NCI-H2081 treated with DMSO at 0.1 percent for 48 hours (cell line): ENCODE measurements at regions not wholly inside any gene's neighbourhood (a gene's known extent, or its start where the extent isn't known, plus 50 kb on each side); places are given as distances from the start of the nearest gene placed in this dataset.

Source experiments
- DNase-seq: peaks from one replicate; lab custom pipeline; 2025; lab: John Stamatoyannopoulos, UW

DNA sequence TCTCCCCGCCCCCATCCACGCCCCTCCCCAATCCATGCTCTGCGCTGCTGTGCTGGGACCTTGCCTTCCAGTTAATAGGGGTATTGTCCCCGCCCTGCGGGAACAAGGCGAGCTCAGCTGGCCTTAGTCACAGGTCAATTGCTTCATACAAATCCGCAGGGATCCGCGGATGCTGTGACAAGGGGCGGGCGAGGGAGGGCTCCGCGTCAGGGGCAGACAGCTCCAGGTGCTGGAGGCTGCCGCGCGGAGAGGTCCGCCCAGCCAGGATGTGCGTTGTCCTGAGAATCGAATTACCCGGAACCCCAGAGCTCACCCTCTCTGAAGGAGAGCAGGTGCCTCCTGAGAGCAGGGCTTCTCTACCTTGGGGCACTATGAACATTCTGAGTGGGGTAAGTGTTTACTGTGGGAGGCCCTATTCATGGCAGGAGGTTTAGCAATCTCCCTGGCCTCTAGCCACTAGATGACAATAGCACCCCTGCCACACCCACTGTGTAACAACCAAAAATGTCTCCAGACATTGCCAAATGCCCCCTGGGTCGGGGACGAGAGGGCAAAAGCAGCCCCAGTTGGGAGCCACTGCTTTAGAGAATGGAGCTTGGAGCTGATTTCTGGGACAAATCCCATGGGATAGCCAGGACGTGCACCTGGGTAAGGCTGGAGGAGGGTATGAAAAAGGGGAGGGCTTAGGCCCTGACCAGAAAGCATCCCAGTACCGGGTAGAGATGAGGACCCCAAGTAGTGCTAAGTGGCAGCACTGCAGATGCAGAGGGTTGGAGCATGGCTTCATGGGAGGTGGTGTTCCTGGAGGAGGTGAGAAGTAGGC is 138.2 kb downstream of the CYLD start:
- DNase-seq = no peak

GRCh38 chr16:50878966-50879615 is 137.2 kb downstream of the CYLD start:
- no peak for DNase-seq

- no peak for DNase-seq
Measured at GRCh38 chr16:50878536-50878935, 136.7 kb downstream of the CYLD start.

DNA sequence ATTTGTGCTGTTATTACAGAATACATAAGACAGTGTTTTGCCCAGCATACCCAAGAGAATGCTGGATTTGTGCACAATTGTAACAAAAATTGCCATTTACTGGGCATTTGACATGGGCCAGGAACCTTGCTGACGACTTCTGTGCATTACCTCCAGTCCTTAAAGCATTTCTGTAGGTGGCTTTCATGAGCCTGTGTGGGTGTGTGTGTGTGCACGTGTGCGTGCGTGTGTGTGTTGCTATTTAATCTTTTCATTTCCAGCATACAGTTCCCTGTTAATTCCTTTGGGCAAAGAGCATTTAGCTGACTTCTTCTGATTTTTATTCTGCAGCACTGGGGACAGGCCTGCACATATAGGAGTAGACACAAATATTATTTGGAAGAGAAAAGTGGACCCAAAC is 134.4 kb downstream of the CYLD start:
- no peak for DNase-seq

- no peak for DNase-seq
Measured at GRCh38 chr16:50868577-50868976, 126.7 kb downstream of the CYLD start.

DNA sequence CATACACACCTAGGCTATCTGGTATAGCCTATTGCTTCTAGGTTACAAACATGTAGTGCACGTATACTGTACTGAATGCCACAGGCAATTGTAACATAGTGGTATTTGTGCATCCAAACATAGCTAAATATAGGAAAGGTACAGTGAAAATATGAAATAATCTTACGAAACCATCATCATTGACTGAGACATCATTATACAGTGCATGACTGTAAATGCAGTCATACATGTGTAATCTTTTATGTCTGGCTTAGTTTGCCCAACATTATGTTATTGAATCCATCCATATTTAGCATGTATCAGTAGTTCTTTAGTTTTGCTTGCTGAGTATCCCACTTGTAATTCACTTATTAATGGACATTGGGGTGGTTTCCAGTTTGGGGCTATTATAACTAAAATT is 124.9 kb downstream of the CYLD start:
- no peak for DNase-seq

DNA sequence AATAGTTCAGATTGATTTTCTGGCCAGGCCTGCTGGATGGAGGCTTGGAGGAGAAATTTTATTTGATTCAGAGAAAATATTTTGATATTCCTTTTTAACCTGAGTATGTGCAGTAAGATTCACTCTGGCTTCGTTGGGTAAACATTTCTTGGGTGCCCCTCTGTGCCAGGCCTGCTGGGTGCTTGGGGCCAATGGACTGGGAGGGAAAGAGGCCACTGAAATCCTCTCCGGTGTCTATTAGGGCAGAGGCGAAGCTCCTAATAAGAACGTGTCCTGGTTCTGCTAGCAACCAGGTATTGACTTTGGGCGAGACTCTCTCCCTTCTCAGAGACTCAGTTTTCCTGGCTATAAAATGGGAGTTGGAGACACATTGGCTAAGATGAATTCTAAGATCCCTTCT is 122.5 kb downstream of the CYLD start:
- no peak for DNase-seq

DNA sequence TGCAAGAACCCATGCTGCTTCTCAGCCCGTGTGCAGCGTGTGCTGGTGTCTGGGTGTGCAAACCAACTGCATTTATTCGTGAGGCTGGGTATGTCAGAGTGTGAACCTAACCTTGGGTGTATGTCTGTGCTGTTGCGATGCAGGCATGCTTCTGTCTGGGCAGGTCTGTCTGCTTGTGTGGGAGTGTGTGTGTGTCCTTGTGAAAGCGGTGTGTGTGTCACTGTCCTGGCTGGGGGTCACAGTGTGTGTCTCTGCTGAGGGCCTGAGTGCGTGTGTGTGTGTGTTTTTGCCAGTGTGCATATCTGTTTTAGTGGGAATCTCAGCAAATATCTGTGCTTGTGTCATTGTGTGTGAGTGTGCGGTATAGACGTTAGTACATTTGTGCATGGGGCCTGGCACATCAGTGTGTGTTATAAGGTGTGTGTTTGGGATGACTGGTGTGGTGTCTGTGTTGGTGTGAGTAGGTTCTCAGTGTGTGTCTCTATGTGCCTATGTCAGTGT is 121.8 kb downstream of the CYLD start:
- no peak for DNase-seq

- DNase-seq = no peak
Measured at GRCh38 chr16:50862818-50863643, 121.1 kb downstream of the CYLD start.

DNA sequence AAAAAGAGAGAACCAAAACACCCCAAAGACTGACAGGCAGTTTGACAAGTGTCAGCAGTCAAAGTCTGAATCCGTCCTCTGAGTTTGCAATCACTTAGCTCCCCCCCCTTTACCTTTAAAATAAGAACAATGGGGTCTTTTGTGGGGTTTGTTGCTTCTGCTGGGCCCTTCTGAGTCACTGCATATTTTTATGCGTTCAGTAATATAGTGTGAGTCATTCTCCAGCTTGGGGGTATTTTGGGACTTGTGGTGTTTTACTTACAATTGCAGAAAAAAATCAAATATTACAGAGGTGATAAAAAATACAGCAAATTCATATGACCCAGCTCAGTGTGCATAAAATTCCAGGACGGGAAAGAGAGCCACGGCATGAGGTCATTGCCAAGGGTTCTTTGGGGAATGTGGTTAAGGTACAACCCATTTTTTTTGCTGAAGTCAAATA is 120.1 kb downstream of the CYLD start:
- no peak for DNase-seq

- no peak for DNase-seq
Measured at GRCh38 chr16:50861451-50861850, 119.6 kb downstream of the CYLD start.

DNA sequence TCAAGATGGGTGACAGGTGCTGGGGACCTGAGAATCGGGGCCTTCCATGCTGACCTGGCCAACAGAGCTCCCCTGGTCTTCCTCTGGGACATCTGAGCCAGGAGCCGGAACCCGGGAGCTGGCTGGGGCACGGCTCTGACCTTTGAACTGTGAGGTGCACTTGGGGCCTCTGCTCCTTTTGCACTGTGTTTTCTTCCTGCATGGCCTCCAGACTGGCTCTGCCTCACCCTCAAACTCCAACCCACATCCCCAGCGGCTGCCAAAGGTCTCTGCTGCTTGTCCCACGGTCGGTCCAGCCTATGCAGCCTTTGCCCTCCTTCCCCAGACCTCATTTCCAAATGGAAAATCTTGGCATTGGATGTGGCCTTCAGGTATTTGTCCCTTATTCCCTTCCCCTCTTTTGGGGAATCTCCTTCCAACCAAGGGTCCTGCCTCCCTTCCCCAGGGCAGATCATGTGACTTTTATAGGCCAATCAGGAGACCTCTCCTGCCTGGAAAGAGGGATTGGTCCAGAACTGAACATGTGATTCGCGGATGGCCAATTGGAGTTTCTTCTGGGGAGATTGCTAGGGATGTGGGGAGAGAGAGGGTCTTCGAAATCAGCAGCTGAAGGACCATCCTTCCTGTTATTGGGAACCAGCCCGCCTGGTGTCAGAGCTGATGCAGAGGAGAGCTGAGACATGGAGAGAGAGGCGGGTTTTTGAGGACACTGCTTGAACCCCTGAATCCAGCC is 117.9 kb downstream of the CYLD start:
- DNase-seq = no peak

DNA sequence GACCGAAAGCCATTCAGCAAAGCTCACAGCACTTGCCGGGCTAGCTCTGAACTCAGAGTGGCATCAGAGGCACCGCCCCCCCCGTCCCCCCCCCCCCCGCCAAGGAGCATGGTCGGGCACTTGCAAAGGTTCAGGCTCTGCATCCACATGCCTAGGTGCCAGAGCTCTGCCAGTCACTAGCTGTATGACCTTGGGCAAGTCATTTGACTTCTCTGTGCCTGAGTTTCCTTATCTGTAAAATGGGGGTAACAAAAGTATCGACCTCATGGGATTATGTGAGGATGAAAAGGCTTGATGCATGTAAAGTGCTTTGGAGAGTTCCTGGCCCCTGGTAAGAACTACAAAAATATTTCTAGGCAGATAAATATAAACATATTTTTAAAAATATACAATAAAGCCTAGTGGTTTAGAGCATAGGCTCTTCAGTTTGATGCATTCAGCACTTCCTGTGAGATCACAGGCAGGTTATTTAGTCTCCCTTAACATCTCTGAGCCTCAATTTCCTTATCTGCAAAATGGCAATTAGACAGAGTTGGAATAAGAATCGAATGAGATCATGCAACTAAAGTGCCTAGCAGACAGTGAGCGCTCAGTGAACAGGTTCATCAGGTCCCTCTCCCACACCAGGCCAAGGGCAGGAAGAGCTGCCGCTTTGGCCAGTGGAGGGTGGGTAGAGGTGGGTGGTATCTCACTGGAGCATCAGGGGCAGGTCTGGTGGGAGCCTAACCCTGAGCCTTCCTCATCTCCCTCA is 117.2 kb downstream of the CYLD start:
- no peak for DNase-seq

- no peak for DNase-seq
Measured at GRCh38 chr16:50858376-50858775, 116.5 kb downstream of the CYLD start.

DNA sequence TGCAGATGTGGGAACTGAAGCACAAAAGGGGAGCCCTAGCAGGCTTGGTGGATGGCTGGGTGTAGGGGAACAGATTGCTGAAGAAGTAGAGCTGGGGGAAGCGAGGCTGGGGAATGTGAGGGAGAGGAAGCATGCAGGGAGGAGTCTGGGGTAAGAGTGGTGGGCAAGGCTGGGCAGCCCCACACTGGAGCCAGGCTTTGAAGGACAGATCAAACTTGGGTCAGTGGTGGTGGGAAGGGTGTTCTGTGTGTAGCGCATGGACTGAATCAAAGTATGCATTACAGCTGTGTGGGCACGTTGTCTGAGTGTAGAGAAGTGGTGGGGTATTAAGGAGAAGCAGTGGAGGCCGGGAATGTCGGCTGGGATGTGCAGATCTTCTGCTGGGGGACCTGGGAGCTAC is 116.0 kb downstream of the CYLD start:
- no peak for DNase-seq

- DNase-seq = no peak
Measured at GRCh38 chr16:50856991-50857390, 115.1 kb downstream of the CYLD start.

DNA sequence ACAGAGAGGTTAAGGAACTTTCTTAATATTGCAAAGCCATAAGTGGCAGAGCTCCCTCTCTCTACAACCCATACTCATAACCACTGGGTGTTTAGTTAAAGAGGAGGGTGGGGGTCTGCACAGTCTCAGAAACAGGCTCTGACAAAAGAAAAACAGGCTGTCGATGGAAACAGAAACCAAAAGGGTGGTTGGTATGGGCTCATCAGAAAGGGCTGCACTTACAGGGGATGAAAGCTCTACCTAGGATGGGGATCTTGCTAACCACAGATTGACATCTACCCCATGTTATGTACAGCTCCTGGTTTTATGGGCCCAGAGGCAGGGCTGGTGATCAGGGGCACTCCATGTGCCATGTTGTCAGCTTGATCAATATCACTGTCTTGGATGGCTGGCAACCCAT is 111.4 kb downstream of the CYLD start:
- no peak for DNase-seq
